HCEC 1CT (cell line): ENCODE measurements at regions not wholly inside any gene's neighbourhood (a gene's known extent, or its start where the extent isn't known, plus 50 kb on each side); places are given as distances from the start of the nearest gene placed in this dataset.

Experiments
- DNase-seq: peaks from one replicate; pipeline ENCODE4 v3.0.0-alpha.2; 2017

DNA sequence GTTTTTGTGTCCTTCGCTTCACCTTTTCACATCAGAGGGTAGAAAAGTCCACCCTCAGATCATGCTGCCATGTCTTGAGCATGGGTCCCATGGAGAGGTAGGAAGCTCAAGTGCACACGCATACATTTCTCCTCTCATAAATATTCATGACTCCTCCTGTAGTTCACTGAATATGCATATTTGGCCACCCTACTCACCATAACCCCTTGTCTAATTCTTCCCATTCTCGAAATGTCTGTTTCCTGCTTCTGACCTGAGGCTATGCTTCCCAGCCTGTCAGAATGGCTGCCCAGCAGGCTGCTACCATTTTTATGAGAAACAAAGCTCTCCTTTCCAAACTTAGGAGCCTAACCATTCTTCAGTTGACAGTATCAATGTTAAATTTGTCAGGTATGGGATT is 86.5 kb downstream of the ADRA2C start:
- no peak for DNase-seq

- no peak for DNase-seq
Measured at GRCh38 chr4:3853388-3854035, 87.3 kb downstream of the ADRA2C start.

DNA sequence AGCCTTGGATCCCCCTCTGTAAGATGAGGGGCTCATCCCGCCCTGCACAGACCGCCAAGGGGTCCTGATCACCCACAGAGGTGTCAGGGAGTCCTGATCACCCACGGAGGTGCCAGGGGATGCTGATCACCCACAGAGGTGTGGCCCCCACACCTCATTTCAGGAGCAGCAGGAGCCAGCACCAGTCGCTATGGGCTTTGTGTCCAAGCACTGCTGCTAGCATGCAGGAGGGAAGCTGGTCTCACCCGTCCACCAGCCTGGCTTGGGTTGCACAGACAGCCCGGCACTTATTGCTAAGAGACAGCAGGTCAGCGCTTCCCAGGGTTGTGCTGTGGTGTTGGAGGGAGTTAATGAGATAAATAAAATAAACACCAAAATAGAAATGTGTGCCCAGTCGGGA is 88.5 kb downstream of the ADRA2C start:
- no peak for DNase-seq

DNA sequence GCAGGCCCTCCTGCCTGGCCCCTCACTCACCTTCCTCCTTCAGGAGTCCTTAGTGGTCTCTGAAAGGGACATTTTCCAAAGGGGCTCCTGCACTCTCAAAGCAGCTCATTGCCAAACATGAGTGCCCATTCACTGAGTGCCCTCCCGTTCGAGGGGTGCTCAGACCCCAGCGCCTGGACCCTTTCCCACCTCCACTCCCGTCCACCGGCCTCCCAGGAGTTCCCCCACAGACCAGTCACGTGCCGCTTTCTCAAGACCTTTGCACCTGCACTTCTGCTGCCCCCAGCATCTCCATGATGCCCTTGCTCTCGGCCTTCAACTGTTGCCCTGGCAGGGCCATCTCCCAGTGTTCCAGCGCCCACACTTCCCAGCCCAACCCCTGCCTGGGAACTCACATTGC is 89.5 kb downstream of the ADRA2C start:
- DNase-seq, result no peak

DNA sequence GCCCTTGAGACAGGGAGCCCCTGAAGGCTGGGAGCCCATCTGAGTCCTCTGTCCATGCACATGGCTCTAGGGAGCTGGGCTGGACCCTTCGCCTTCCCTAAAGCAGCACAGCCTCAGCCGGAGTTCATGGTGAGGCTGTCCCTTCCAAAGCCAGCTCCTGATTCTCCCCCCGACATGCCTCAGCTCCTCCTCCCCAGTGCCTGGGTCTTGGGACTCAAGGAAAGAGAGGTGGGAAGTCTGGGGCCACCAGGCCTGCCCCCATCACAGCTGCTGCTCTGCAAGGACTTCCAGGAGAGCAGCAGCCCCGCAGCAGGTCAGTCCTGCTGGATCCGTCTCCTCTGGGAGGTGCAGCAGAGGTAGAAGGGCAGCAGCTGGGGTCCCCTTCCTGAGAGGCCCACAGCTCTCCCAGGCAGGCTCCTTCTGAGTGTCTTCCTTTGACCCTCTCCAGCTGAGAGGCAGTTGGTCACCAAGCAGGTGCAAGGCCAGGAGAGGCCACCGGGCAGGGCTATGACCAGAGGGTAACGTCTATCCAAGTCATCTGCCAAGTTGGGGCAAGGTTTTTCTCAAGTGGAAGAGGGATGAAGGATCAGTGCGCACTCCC is 90.5 kb downstream of the ADRA2C start:
- DNase-seq, result no peak

GRCh38 chr4:3857269-3857926 is 91.2 kb downstream of the ADRA2C start:
- peak; percentile 2 for DNase-seq

- DNase-seq, result no peak
Measured at GRCh38 chr4:3858046-3858730, 92.0 kb downstream of the ADRA2C start.

DNA sequence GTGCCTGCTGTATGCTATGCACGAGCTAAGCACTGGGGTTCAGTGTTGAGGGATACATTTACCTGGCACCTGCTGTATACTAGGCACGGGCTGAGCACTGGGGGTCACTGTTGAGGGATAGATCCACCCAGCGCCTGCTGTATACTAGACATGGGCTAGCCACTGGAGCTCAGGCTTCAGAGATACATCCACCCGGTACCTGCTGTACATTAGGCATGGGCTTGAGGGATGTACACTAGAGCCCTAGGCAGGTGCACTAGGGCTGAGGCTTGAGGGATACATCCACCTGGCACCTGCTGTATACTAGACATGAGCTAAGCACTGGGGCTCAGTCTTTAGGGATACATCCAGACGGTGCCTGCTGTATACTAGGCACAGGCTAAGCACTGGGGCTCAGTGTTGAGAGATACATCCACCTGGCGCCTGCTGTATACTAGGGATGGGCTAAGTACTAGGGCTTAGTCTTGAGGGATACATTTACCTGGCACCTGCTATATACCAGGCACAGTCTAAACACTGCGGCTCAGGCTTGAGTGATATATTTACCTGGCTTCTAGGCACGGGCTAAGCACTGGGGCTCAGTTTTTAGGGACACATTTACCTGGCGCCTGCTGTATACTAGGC is 92.7 kb downstream of the ADRA2C start:
- no peak for DNase-seq

DNA sequence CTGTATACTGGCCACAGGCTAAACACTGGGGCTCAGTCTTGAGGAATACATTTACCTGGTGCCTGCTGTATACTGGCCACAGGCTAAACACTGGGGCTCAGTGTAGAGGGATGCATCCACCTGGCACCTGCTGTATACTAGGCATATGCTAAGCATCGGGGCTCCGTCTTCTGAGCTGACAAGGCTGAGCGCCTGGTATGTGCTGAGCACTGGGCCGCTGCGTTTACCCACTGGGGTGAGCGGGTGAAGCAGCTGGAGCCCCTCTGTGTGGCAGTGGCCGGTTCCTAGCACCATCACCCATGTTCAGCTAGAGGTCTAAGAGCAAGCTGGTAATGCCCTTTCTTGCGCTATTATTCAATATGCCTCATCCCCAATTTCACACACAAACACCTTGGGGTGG is 93.4 kb downstream of the ADRA2C start:
- DNase-seq, result no peak

GRCh38 chr4:3860061-3860912 is 94.1 kb downstream of the ADRA2C start:
- no peak for DNase-seq

- no peak for DNase-seq
Measured at GRCh38 chr4:3860913-3861636, 94.9 kb downstream of the ADRA2C start.

GRCh38 chr4:3861720-3862639 is 95.8 kb downstream of the ADRA2C start:
- DNase-seq, result no peak

DNA sequence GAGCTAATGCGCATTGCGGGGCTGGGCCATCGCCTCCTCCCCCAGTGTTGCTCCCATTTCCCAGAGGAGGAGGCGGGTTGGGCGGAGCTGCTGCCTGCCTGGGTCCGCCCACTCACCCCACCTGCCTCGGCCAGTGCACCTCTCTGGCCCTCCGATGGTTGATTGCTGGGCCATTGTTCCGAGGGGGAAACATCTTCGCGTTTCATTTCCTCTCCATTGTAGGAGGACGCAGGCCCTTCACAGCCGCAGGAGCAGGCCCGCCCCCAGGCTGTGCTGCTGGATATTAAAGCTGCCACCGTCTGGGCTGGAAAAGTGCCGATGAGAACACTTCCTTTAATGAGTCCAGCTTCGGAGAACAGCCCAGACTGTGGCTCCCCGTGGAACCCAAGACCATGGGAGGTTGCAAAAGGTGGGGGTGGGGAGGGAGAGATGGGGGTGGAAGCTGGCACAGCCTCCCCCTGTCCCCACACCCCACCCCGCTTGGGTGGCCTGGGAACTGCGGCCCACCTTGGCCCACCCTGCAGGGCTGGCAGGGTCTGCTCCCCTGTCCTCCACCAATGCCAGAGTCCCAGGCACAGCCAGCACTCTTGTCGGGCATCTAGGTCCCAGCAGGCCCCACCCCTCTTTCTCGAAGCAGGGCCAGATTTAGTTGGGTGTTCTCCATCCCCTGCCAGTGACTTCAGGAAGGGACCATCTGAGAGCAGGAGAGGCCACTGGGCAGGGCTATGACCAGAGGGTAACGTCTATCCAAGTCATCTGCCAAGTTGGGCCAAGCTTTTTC is 96.6 kb downstream of the ADRA2C start:
- no peak for DNase-seq

DNA sequence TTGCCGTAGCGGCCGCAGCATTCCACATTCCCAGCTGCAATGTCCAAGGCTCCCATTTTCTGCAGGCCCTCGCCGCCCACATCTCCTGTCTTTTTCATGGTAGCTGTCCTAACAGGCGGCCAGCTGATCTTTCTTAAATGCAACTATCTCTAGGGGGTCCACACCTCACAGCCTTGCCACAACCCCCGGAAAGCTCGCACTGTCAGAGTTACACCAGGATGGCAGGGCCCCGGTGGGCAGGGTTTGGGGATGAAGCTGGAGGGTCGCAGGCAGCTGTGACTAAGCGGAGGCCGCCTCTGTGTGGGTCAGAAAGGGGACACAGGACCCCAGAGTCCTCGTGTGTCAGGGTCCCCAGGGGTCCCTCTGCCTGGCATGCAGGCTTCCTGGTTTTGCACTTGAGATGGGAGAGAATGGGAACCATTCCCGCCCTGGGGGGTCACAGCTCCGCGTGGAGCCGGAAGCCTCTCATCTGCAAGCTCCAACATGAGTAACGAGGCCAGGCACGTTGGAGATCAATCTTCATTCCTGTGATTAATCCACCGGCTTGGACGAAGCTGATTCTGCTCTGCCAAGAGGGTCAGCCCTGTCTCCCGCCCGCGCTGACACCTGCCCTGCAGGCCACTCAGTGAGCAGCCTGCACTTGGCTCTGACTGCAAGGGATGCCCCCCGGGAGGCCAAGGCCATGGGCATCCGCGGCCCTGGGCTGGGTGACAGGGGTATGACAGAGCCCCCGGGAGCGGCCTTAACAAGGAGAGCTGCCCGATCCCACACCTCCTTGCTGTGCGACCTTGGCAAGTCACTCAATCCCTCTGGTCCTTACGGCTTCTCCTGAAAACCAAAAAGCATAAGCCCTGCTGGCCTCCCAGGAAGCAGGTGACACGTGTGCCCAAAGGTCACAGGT is 97.9 kb downstream of the ADRA2C start:
- DNase-seq, result no peak

- DNase-seq, result no peak
Measured at GRCh38 chr4:3864742-3865721, 98.8 kb downstream of the ADRA2C start.

DNA sequence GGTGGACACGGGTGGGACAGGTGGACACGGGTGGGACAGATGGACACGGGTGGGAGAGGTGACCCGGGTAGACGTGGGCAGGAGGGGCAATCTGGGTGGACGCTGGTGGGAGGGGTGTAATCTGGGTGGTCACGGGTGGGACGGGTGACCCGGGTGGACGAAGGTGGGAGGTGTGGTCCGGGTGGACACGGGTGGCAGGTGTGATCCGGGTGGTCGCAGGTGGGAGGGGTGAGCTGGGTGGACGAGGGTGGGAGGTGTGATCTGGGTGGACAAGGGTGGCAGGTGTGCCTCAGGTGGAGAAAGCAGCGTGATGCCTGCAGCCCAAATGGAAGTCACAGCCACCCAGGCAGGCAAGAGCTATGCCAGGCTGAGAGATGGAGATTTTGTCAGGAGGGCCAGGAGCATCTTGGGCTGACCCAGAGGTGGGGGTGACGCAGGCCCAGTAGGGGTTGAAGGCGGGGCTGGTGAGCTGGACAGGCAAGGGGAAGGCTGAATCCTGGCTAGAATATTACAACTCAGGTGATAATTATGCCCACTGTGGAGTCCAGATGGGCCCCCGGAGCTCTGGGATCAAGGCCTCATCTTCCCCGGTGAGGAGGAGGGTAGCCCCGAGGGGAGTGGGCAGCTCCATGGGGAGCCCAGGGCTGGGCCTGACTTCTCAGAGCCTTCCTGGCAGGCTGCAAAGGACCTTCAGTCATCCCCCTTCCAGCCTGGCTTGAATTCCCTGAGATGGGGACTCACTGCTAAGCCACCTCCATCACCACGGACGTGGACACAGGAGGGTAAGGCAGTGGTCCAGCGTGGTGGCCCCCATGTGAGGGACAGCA is 100.0 kb downstream of the ADRA2C start:
- no peak for DNase-seq

- no peak for DNase-seq
Measured at GRCh38 chr4:3866813-3867129, 100.6 kb downstream of the ADRA2C start.
